Liver (tissue), 8 donors: ENCODE measurements at regions not wholly inside any gene's neighbourhood (a gene's known extent, or its start where the extent isn't known, plus 50 kb on each side); places are given as distances from the start of the nearest gene placed in this dataset.

Experiments used
- DNase-seq: peaks from one replicate; pipeline ENCODE4 v3.0.0-alpha.2; 2017; ENCODE audit warnings: low spot score
- H3K27ac ChIP-seq, 2 donors: one replicate each; pipeline ENCODE4 v1.7.0; 2013; ENCODE audit warnings: inconsistent platforms in 2 of 2, low read length in 2 of 2, control low read depth in 1 of 2, low read depth in 1 of 2, mild to moderate bottlenecking in 1 of 2
- H3K27me3 ChIP-seq, 4 donors: one replicate each; pipeline versions ENCODE4 v1.6.1 to v1.7.0; 2013; ENCODE audit warnings: low read length in 3 of 4, inconsistent platforms in 1 of 4, mild to moderate bottlenecking in 1 of 4, moderate library complexity in 1 of 4; ENCODE audit not compliant: control insufficient read depth in 4 of 4, insufficient read depth in 4 of 4
- H3K36me3 ChIP-seq, 4 donors: one replicate each; pipeline versions ENCODE4 v1.6.1 to v1.7.0; 2013; ENCODE audit warnings: low read length in 3 of 4, mild to moderate bottlenecking in 3 of 4, low read depth in 1 of 4, moderate library complexity in 1 of 4; ENCODE audit not compliant: control insufficient read depth in 4 of 4, insufficient read depth in 3 of 4
- H3K4me1 ChIP-seq, 4 donors: one replicate each; pipeline versions ENCODE4 v1.6.1 to v1.7.0; 2013; ENCODE audit warnings: low read length in 3 of 4, mild to moderate bottlenecking in 3 of 4, moderate library complexity in 1 of 4; ENCODE audit not compliant: control insufficient read depth in 4 of 4, insufficient read depth in 4 of 4
- H3K4me3 ChIP-seq, 3 donors: one replicate each; pipeline versions ENCODE4 v1.6.1 to v1.7.0; 2013; ENCODE audit warnings: low read length in 3 of 3, control low read depth in 1 of 3, low read depth in 1 of 3, mild to moderate bottlenecking in 1 of 3
- H3K9ac ChIP-seq, 2 donors: one replicate each; pipeline ENCODE4 v1.7.0; 2013; ENCODE audit warnings: low read length in 2 of 2, mild to moderate bottlenecking in 2 of 2, moderate library complexity in 2 of 2, control low read depth in 1 of 2, low read depth in 1 of 2
- H3K9me3 ChIP-seq, 4 donors: one replicate each; pipeline versions ENCODE4 v1.6.1 to v1.7.0; 2013; ENCODE audit warnings: low read length in 3 of 4; ENCODE audit not compliant: control insufficient read depth in 4 of 4
- ATF3 ChIP-seq: IDR thresholded peaks from 2 replicates; pipeline ENCODE4 v1.6.1; 2016; ENCODE audit warnings: antibody characterized with exemption
- CTCF ChIP-seq: fragments of 150-350 bp; IDR thresholded peaks from 2 replicates; pipeline ENCODE4 v1.5.1; 2017; ENCODE audit warnings: improper control_type of control experiment, low read depth, low read length; ENCODE audit not compliant: missing input control
- EGR1 ChIP-seq, 2 donors: IDR thresholded peaks; 2 replicates each; pipeline ENCODE4 v1.6.1; 2016 to 2018; ENCODE audit warnings: antibody characterized with exemption in 2 of 2, low read depth in 2 of 2
- FOXA1 ChIP-seq: IDR thresholded peaks from 2 replicates; pipeline ENCODE4 v1.6.1; 2016; ENCODE audit warnings: antibody characterized with exemption
- FOXA2 ChIP-seq: IDR thresholded peaks from 2 replicates; pipeline ENCODE4 v1.6.1; 2016; ENCODE audit warnings: antibody characterized with exemption
- GABPA ChIP-seq, 2 donors: IDR thresholded peaks in 1 of 2; conservative IDR thresholded peaks in 1 of 2; 2 replicates each; pipeline ENCODE4 v1.6.1; 2016; ENCODE audit warnings: antibody characterized with exemption in 2 of 2, mild to moderate bottlenecking in 1 of 2, moderate library complexity in 1 of 2
- HNF4A ChIP-seq, 2 donors: conservative IDR thresholded peaks; 2 replicates each; pipeline ENCODE4 v1.6.1; 2016; ENCODE audit warnings: antibody characterized with exemption in 2 of 2, mild to moderate bottlenecking in 2 of 2
- HNF4G ChIP-seq: IDR thresholded peaks from 2 replicates; pipeline ENCODE4 v1.6.1; 2016; ENCODE audit warnings: antibody characterized with exemption
- JUND ChIP-seq, 2 donors: IDR thresholded peaks; 2 replicates each; pipeline ENCODE4 v1.6.1; 2016; ENCODE audit warnings: antibody characterized with exemption in 2 of 2
- MAX ChIP-seq: IDR thresholded peaks from 2 replicates; pipeline ENCODE4 v1.6.1; 2016; ENCODE audit warnings: antibody characterized with exemption
- NR2F2 ChIP-seq: IDR thresholded peaks from 2 replicates; pipeline ENCODE4 v1.6.1; 2016; ENCODE audit warnings: antibody characterized with exemption
- RAD21 ChIP-seq, 2 donors: IDR thresholded peaks; 2 replicates each; pipeline ENCODE4 v1.6.1; 2016; ENCODE audit warnings: antibody characterized with exemption in 2 of 2, mild to moderate bottlenecking in 2 of 2
- REST ChIP-seq: IDR thresholded peaks from 2 replicates; pipeline ENCODE4 v1.6.1; 2016; ENCODE audit warnings: antibody characterized with exemption, mild to moderate bottlenecking
- RXRA ChIP-seq, 2 donors: IDR thresholded peaks; 2 replicates each; pipeline ENCODE4 v1.6.1; 2017 to 2018; ENCODE audit warnings: antibody characterized with exemption in 2 of 2, mild to moderate bottlenecking in 1 of 2
- SP1 ChIP-seq: IDR thresholded peaks from 2 replicates; pipeline ENCODE4 v1.6.1; 2018; ENCODE audit warnings: antibody characterized with exemption, mild to moderate bottlenecking
- TAF1 ChIP-seq: conservative IDR thresholded peaks from 2 replicates; pipeline ENCODE4 v1.6.1; 2016; ENCODE audit warnings: antibody characterized with exemption, mild to moderate bottlenecking
- YY1 ChIP-seq: IDR thresholded peaks from 2 replicates; pipeline ENCODE4 v1.6.1; 2016; ENCODE audit warnings: antibody characterized with exemption, mild to moderate bottlenecking
- ZBTB33 ChIP-seq: IDR thresholded peaks from 2 replicates; pipeline ENCODE4 v1.6.1; 2016; ENCODE audit warnings: antibody characterized with exemption
- WGBS: extraction: QIAGEN DNeasy Blood & Tissue Kit; methylation state at CpG from one replicate; pipeline ENCODE4 v1.1.7; 2013; 5-methylcytosine and 5-hydroxymethylcytosine counted together
- donor health status: healthy.
- donor health status: healthy.
- donor health status: healthy.
- donor health status: healthy.
- donor health status: healthy.

GRCh38 chr11:19567996-19568395 lies 144.6 kb upstream of the NAV2 start:
- H3K9ac ChIP-seq, result no peak overlapping the region
- peaks cover 0 to 4% (median 2%) of the 10 kb centered on the region in 4 donors for H3K4me1 ChIP-seq
- no peaks in the 10 kb centered on the region for H3K36me3 ChIP-seq
- TF ChIP-seq ZBTB33 (no peak), CTCF (no peak), HNF4A (conservative IDR thresholded peaks at IDR 0.05) (no peak), JUND (IDR thresholded peaks at IDR 0.05) (no peak), NR2F2 (no peak), RXRA (IDR thresholded peaks at IDR 0.05) (no peak), FOXA1 (no peak), EGR1 (IDR thresholded peaks at IDR 0.05; ENCODE audit: low read depth in 2 of 2) (no peak), GABPA (IDR thresholded peaks at IDR 0.05 in 1 of 2, conservative IDR thresholded peaks at IDR 0.05 in 1 of 2) (no peak), TAF1 (no peak), ATF3 (no peak), REST (no peak), MAX (no peak), HNF4G (no peak), RAD21 (IDR thresholded peaks at IDR 0.05) (no peak), FOXA2 (no peak), SP1 (no peak), YY1 (no peak)
- no peaks in the 10 kb centered on the region for H3K27me3 ChIP-seq
- no peak overlapping the region for H3K27ac ChIP-seq
- WGBS, result 94% methylated on average over 3 of the region's 3 CpGs
- H3K4me3 ChIP-seq, result no peak overlapping the region
- H3K9me3 ChIP-seq, result no peaks in the 10 kb centered on the region
- no peak for DNase-seq
